ENCODE measurements at regions not wholly inside any gene's neighbourhood (a gene's known extent, or its start where the extent isn't known, plus 50 kb on each side); places are given as distances from the start of the nearest gene placed in this dataset.

- no peak for DNase-seq (ENCODE audit: low spot score)
- in situ Hi-C loops (cut with HindIII; ENCODE audit: low sequenced_read_pairs) = no loop called here
These were observed 292.4 kb downstream of the ZEB2 start for GRCh38 chr2:144227427-144228105.

GRCh38 chr2:144225076-144225475 lies 294.8 kb downstream of the ZEB2 start:
- in situ Hi-C loops (cut with HindIII; ENCODE audit: low sequenced_read_pairs) = no loop called here

DNA sequence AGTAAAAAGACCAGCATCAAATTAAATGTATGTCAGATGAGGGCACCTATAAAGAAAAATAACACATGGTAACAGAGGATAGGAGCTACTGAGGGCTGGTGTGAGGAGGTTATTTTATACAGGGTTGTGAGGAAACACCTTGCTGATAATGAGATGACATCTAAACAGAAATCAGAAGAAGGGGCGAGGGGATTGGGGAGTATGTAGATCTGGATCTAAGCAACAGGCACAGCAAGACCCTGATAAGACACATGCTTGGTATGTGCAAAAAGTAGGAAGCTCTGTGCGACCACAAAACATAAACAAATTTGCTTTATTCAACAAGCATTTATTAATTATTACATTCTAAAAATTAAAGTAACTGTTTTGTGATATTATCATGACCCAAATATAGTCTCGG lies 295.4 kb downstream of the ZEB2 start:
- no peak for DNase-seq (ENCODE audit: low spot score)
- in situ Hi-C loops (cut with HindIII; ENCODE audit: low sequenced_read_pairs) = no loop called here

More at GRCh38 chr2:144225076-144225475, 294.8 kb downstream of the ZEB2 start:
- no peak for DNase-seq (ENCODE audit: low spot score)

- in situ Hi-C loops (cut with HindIII; ENCODE audit: low sequenced_read_pairs) = no loop called here
- DNase-seq (ENCODE audit: low spot score) = no peak
These were observed 299.9 kb downstream of the ZEB2 start for GRCh38 chr2:144219979-144220378.

DNA sequence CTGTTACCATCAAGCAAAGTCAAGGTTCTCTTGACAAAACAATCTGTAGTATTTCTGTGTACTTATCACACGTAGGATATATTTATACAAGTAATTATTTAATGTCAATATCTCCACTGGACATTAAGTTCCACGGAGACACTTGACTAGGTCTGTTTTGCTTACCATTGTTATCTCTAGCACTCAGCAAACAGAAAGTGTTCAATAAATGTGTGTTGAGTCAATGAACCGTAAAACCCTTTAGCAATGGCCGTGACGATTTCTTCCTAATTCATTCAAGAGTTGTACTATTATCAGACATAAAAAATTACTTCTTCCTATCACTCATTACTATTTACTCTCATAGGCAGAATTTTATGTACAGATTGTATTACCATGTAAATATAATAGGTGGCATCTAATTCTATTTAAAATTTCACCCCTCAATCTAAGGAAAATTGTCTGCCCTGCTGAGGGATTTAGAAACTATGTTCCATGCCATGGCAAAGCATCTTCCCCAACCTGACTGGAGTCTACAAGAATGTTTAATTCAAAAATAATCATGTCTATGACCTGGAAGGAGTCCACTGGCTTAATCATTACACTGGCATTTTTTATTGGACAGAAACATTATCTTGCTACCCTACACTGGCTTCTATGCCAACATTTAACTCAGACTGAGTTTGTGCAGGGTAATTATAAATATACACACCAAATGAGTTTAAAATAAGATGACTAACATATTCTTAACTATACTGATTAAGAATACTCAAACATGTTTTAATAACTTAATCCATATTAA lies 301.9 kb downstream of the ZEB2 start:
- in situ Hi-C loops (cut with HindIII; ENCODE audit: low sequenced_read_pairs) = no loop called here
- no peak for DNase-seq (ENCODE audit: low spot score)

GRCh38 chr2:144215701-144216675 lies 303.9 kb downstream of the ZEB2 start:
- no peak for DNase-seq (ENCODE audit: low spot score)
- in situ Hi-C loops (cut with HindIII; ENCODE audit: low sequenced_read_pairs) = no loop called here

GRCh38 chr2:144215207-144215606 lies 304.7 kb downstream of the ZEB2 start:
- DNase-seq (ENCODE audit: low spot score) = no peak
- in situ Hi-C loops (cut with HindIII; ENCODE audit: low sequenced_read_pairs) = no loop called here

DNA sequence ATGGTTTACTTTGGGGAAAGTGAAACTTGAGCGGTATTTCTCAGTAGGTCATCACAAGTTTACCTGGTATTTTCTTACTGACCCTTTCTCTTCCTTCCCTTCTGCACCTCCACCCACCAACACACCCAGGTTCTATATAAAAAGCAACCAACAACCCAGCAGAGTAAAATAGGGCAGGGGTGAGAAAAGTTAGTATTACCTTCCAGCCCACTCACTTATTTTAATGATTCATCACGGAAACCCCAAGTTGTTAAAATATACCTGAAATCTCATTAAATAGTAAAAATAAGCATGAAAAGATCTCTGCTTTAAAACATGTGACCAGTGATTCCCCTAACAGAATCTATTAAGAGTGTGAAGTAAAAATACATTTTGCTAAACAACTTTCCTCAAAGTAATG lies 306.1 kb downstream of the ZEB2 start:
- no peak for DNase-seq (ENCODE audit: low spot score)
- in situ Hi-C loops (cut with HindIII; ENCODE audit: low sequenced_read_pairs) = no loop called here

DNA sequence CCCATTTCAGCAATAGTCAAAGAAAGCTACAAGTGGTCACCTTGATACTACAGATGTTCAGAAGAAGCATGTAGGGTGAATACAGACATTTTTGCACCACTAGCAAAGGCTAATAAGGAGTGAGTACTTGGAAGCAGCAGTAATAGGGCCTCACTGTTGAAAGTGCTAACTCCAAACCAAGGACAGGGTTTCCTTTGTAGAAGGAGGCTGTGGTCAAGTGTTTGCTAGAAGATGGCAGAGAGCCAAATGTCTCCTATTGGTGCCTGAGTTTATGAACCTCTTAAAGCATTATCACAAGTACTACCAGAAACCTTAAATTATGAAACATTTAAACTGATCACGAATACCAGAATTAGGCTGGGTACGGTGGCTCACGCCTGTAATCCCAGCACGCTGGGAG lies 308.1 kb downstream of the ZEB2 start:
- in situ Hi-C loops (cut with HindIII; ENCODE audit: low sequenced_read_pairs) = no loop called here
- no peak for DNase-seq (ENCODE audit: low spot score)

- in situ Hi-C loops (cut with HindIII; ENCODE audit: low sequenced_read_pairs) = no loop called here
- no peak for DNase-seq (ENCODE audit: low spot score)
These were observed 308.9 kb downstream of the ZEB2 start for GRCh38 chr2:144211065-144211464.

DNA sequence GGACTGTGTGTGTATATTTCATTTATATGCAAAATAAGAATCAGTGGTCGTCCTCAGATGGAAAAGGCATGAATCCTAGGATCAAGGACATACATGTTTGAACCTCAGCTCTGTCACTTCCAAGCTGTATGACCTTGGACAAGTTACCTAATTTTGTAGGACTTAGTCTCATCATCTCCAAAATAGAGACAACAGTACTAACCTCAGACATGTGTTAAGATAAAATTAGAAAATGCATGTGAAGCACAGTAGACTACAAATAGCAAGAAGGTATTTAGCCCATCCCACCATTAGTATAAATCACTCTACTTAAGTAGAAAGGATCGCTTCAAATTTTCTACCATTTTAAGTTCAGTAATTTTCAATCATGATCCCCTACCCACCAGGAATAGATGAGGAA lies 309.8 kb downstream of the ZEB2 start:
- in situ Hi-C loops (cut with HindIII; ENCODE audit: low sequenced_read_pairs) = no loop called here
- DNase-seq (ENCODE audit: low spot score) = no peak

- no peak for DNase-seq (ENCODE audit: low spot score)
- in situ Hi-C loops (cut with HindIII; ENCODE audit: low sequenced_read_pairs) = no loop called here
These were observed 311.0 kb downstream of the ZEB2 start for GRCh38 chr2:144208924-144209323.

GRCh38 chr2:144206019-144206418 lies 313.9 kb downstream of the ZEB2 start:
- in situ Hi-C loops (cut with HindIII; ENCODE audit: low sequenced_read_pairs) = no loop called here
- DNase-seq (ENCODE audit: low spot score) = no peak

- in situ Hi-C loops (cut with HindIII; ENCODE audit: low sequenced_read_pairs) = no loop called here
These were observed 318.0 kb downstream of the ZEB2 start for GRCh38 chr2:144201868-144202468.

DNA sequence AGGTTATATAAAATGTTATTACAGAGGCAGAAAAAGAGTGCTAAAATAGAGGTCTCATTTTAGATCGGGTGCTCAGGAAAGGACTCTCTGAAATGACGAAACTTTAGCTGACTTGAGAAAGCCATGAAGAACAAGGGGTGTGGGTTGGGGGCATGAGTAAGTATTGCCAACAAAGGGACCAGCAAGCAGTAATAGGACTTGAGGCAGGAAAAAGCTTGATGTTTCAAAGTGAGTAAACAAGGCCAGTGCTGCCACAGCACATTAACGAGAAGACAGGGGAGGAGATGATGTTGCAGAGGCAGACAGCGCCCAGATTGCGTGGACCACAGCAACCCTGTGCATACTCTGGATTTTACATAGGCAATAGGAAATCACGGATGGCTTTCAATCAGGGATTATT lies 318.8 kb downstream of the ZEB2 start:
- DNase-seq (ENCODE audit: low spot score) = no peak
- in situ Hi-C loops (cut with HindIII; ENCODE audit: low sequenced_read_pairs) = no loop called here

More at GRCh38 chr2:144201868-144202468, 318.0 kb downstream of the ZEB2 start:
- DNase-seq (ENCODE audit: low spot score) = no peak

DNA sequence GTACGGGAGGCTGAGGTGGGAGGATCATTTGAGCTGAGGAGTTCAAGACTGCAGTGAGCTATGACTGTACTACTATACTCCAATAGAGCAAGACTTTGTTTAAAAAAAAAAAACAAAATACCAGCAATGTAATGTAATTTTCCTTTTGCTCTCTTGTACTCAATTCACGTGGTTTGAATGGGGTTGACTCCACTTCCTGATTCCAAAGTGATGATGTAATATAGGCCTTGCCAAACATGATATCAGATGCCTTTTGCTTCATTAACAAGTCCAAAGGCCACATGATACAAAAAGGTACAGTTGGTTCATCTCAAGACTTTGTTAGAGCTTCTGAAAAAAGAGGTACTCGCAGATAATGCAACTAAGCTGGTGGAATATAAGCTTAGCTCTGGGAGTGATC lies 321.8 kb downstream of the ZEB2 start:
- no peak for DNase-seq (ENCODE audit: low spot score)
- in situ Hi-C loops (cut with HindIII; ENCODE audit: low sequenced_read_pairs) = no loop called here

- DNase-seq (ENCODE audit: low spot score) = no peak
- in situ Hi-C loops (cut with HindIII; ENCODE audit: low sequenced_read_pairs) = no loop called here
These were observed 325.4 kb downstream of the ZEB2 start for GRCh38 chr2:144194326-144195071.

DNA sequence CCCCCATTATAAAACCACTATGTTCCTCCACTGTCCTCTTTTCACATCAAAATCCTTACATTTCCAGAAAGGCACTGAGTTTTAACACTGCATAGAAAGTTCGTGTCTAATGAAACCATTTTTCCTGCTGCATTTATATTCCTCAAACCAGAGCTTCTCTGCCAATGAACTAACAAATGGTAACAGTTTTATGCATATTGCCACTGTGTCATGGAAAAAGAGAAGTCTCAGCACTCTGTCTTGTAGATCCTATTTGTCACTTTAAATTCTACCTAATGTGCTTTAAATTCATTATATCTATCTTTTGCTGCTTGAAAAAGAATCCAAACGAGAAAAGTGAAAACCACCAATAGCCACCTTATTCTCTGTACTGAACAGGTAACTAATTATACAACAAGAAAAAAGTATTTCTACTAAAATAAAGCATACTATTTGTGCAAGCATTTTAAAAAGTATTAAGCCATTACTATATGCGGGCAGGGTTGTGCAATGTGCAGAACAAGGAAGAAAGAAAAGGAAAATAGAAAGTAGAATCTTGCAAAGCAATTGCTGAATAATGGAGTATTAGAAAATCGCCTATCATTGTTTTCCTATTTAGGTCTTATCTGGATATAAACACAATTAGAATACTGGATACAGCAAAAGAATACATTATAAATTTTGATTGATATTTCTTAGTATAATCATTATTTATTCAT lies 328.9 kb downstream of the ZEB2 start:
- in situ Hi-C loops (cut with HindIII; ENCODE audit: low sequenced_read_pairs) = no loop called here
- DNase-seq (ENCODE audit: low spot score) = no peak

Data from G401 (cell line).